KMS-11 (cell line): ENCODE measurements at regions not wholly inside any gene's neighbourhood (a gene's known extent, or its start where the extent isn't known, plus 50 kb on each side); places are given as distances from the start of the nearest gene placed in this dataset.
"Not testable (repeated sequence)": the region's sequence is repeated elsewhere in the genome, so short reads cannot be mapped to it uniquely, and the experiment has no call there.

Source experiments
- H2AFZ ChIP-seq: fragments of 200-600 bp; sonication (generic); 2 replicates; pipeline ENCODE4 v1.6.1; 2016; ENCODE audit warnings: antibody characterized with exemption, mixed run types, low read depth
- H3K27ac ChIP-seq: fragments of 200-600 bp; sonication (generic); 2 replicates; pipeline ENCODE4 v1.6.1; 2016; ENCODE audit warnings: mild to moderate bottlenecking, mixed run types
- H3K27me3 ChIP-seq: fragments of 200-600 bp; sonication (generic); 2 replicates; pipeline ENCODE4 v1.6.1; 2017; ENCODE audit warnings: mild to moderate bottlenecking, low read depth, mixed run types, moderate library complexity; ENCODE audit not compliant: insufficient read depth
- H3K36me3 ChIP-seq: fragments of 200-600 bp; sonication (generic); 2 replicates; pipeline ENCODE4 v1.6.1; 2017; ENCODE audit warnings: mild to moderate bottlenecking, mixed run types; ENCODE audit not compliant: insufficient read depth
- H3K4me1 ChIP-seq: fragments of 200-600 bp; sonication (generic); 2 replicates; pipeline ENCODE4 v1.6.1; 2016; ENCODE audit warnings: mild to moderate bottlenecking, low read depth, mixed run types; ENCODE audit not compliant: poor library complexity, severe bottlenecking
- H3K4me2 ChIP-seq: fragments of 200-600 bp; sonication (generic); 2 replicates; pipeline ENCODE4 v1.7.0; 2016; ENCODE audit warnings: mild to moderate bottlenecking, mixed run types
- H3K4me3 ChIP-seq: fragments of 200-600 bp; sonication (generic); IDR thresholded peaks from 2 replicates; pipeline ENCODE4 v1.6.1; 2017; ENCODE audit warnings: low read depth, low read length, mixed read lengths; ENCODE audit not compliant: insufficient read depth
- H3K79me2 ChIP-seq: fragments of 200-600 bp; sonication (generic); 2 replicates; pipeline ENCODE4 v1.6.1; 2016; ENCODE audit warnings: low read depth, mixed run types; ENCODE audit not compliant: insufficient read depth
- H3K9ac ChIP-seq: fragments of 200-600 bp; sonication (generic); 2 replicates; pipeline ENCODE4 v1.6.1; 2016; ENCODE audit warnings: mild to moderate bottlenecking, mixed run types
- H4K20me1 ChIP-seq: fragments of 200-600 bp; sonication (generic); 2 replicates; pipeline ENCODE4 v1.6.1; 2016; ENCODE audit warnings: mild to moderate bottlenecking, mixed run types; ENCODE audit not compliant: insufficient read depth
- TF ChIP-seq, protein P1 (sequence below): fragments of 200-600 bp; sonication (generic); conservative IDR thresholded peaks from 2 replicates; pipeline ENCODE4 v1.6.1; 2017; ENCODE audit warnings: low read depth, mild to moderate bottlenecking, antibody characterized with exemption, low read length, moderate library complexity, mixed read lengths

DNA sequence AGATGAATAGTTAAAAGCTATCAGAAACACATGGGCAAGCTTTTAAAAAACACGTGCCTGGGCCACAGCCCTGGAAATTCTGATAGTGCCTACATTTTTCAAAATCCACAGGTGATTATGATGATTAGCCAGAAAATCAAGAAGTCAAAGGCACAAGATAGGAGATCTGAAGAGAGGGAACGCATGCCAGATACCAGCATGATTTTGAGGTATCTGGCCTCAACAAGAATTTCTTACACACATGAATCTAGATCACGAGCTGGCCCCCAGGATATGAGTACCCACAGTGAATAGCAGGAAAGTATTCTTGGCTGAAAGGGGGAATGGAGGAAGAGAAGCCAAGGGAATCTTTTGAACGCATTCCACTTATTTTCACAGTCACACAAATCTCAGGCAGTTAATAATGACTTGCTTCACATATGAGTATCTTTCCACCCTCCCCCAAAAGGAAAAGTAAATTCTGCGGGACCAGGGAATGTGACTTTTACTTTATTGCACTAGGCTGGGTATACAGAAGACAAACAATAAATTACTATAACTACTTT is 438.2 kb downstream of the BCAT1 start:
- Histone ChIP-seq H3K4me1 (no peaks in the 10 kb centered on the region), H3K9ac (no peak overlapping the region), H4K20me1 (no peaks in the 10 kb centered on the region), H3K4me2 (no peak overlapping the region), H3K79me2 (no peaks in the 10 kb centered on the region), H3K36me3 (no peaks in the 10 kb centered on the region), H3K4me3 (no peak overlapping the region), H3K27ac (no peak overlapping the region), H3K27me3 (no peaks in the 10 kb centered on the region), H2AFZ (no peak overlapping the region)
- TF ChIP-seq, protein P1, sequence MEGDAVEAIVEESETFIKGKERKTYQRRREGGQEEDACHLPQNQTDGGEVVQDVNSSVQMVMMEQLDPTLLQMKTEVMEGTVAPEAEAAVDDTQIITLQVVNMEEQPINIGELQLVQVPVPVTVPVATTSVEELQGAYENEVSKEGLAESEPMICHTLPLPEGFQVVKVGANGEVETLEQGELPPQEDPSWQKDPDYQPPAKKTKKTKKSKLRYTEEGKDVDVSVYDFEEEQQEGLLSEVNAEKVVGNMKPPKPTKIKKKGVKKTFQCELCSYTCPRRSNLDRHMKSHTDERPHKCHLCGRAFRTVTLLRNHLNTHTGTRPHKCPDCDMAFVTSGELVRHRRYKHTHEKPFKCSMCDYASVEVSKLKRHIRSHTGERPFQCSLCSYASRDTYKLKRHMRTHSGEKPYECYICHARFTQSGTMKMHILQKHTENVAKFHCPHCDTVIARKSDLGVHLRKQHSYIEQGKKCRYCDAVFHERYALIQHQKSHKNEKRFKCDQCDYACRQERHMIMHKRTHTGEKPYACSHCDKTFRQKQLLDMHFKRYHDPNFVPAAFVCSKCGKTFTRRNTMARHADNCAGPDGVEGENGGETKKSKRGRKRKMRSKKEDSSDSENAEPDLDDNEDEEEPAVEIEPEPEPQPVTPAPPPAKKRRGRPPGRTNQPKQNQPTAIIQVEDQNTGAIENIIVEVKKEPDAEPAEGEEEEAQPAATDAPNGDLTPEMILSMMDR: no peak

DNA sequence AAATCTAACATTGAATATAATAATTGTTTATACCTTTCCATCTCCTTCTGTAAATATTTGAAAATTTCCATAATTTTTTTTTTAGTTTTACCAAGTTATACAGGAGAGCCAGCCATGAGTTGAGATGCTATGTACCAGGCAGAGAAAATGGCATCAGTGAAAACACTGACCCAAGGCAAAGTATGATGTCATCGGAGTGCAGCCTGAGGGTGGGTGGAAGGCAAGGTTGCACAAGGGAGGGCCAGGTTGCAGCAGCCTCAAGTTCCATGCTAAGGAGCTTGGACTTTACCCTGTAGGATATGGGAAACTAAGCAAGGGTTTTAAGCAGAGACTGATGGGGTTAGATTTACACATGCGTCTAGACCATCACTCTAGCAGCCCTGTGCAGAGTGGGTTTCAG is 441.1 kb downstream of the BCAT1 start:
- Histone ChIP-seq H3K4me2 (no peak overlapping the region), H4K20me1 (no peaks in the 10 kb centered on the region), H3K27ac (no peak overlapping the region), H3K36me3 (no peaks in the 10 kb centered on the region), H3K9ac (no peak overlapping the region), H3K4me3 (no peak overlapping the region), H3K4me1 (no peaks in the 10 kb centered on the region), H2AFZ (no peak overlapping the region), H3K79me2 (no peaks in the 10 kb centered on the region), H3K27me3 (no peaks in the 10 kb centered on the region)
- TF ChIP-seq, protein P1: no peak

DNA sequence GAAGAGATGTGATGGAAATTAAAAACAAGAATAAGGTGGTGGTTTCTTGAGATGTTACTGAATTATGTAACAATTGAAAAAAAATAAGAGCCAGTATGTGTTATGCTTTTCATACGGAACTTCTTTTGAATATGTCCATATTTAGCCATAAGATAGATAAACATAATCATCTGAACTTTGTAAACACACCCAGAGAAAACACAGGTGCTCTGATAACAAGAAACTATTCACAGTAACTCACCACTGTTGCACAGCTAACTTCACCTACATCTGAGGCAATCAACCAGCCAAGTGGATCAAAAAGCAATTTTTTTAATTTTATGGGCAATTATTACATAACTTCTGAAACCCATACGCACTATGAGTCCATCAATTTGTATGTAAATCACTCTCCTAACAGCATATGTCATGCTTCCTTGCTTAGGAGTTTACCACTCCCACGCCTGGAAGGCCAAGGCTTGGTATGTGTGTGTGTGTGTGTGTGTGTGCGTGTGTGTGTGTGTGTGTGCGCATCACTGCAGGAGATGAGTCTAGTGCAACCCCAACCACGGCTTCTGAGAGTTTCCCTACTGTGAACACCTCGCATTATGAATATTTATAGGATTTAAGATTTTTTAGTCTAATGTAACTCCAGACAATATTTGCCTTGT is 443.4 kb downstream of the BCAT1 start:
- Histone ChIP-seq H3K36me3 (no peaks in the 10 kb centered on the region), H3K4me1 (no peaks in the 10 kb centered on the region), H3K79me2 (no peaks in the 10 kb centered on the region), H3K4me2 (no peak overlapping the region), H4K20me1 (no peaks in the 10 kb centered on the region), H3K9ac (no peak overlapping the region), H3K27me3 (no peaks in the 10 kb centered on the region), H3K4me3 (no peak overlapping the region), H2AFZ (no peak overlapping the region), H3K27ac (no peak overlapping the region)
- TF ChIP-seq, protein P1: no peak

DNA sequence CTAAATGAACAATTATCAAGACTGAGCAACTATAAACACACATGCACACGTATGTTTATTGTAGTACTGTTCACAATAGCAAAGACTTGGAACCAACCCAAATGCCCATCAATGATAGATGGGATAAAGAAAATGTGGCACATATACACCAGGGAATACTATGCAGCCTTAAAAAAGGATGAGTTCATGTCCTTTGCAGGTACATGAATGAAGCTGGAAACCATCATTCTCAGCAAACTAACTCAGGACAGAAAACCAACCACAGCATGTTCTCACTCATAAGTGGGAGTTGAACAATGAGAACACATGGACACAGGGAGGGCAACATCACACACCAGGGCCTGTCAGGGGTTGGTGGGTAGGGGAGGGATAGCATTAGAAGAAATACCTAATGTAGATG is 445.4 kb downstream of the BCAT1 start:
- not testable (repeated sequence) for H3K36me3 ChIP-seq, H3K4me1 ChIP-seq, H4K20me1 ChIP-seq, H3K27ac ChIP-seq, H3K27me3 ChIP-seq, H3K4me3 ChIP-seq, H3K79me2 ChIP-seq, H3K9ac ChIP-seq, H3K4me2 ChIP-seq, H2AFZ ChIP-seq

DNA sequence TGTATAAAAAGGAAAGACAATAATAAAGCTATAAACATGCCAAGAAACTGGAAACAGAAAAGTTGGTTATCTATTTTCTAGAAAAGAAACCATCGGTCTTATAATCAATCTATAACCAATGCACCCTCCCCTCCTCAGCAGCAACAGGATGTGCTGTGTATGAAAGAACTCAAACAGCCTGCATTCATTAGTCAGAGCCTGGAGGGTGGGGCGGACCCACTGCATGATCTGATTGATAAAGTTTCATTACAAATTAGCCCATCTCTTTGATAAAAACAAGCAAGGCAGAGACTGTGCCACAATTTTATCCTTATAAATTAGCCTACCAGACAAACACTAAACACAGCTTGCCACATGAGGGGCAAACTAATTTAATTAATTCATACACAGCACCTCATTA is 448.1 kb downstream of the BCAT1 start:
- no peaks in the 10 kb centered on the region for H3K4me1 ChIP-seq
- no peak overlapping the region for H3K4me3 ChIP-seq
- H3K4me2 ChIP-seq: no peak overlapping the region
- no peaks in the 10 kb centered on the region for H3K36me3 ChIP-seq
- no peaks in the 10 kb centered on the region for H3K27me3 ChIP-seq
- no peak overlapping the region for H2AFZ ChIP-seq
- no peaks in the 10 kb centered on the region for H3K79me2 ChIP-seq
- TF ChIP-seq, protein P1: no peak
- H4K20me1 ChIP-seq: no peaks in the 10 kb centered on the region
- no peak overlapping the region for H3K27ac ChIP-seq
- H3K9ac ChIP-seq: no peak overlapping the region
